ENCODE measurements at regions not wholly inside any gene's neighbourhood (a gene's known extent, or its start where the extent isn't known, plus 50 kb on each side); places are given as distances from the start of the nearest gene placed in this dataset.

DNA sequence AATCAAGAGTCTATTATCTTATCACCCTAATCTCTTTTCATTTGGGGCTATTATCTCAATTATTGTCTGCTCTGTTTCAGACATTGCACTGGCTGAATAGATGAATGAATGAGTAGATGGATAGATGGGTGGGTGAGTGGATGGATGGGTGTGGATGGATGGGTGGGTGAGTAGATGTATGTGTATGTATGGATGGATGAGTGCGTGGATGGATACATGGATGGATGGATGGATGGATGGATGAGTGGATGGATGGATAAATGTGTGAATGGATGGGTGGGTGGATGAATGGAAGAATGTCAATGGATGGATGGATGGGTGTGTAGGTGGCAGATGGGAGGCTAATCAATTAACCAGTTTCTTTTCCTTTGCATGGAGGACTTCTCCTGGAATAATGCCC, 301.7 kb downstream of the NSG2 start:
- H3K4me1 ChIP-seq (ENCODE audit: control insufficient read depth in 1 of 2, insufficient read depth in 2 of 2, low read length in 2 of 2): no peaks in the 10 kb centered on the region
- intact Hi-C loops (cut with micrococcal nuclease): no loop called here
- no TSS peak for BruUV-seq (replicated peaks)
- H4K20me1 ChIP-seq (ENCODE audit: insufficient read depth): no peaks in the 10 kb centered on the region
- DNase-seq (ENCODE audit: low read depth, low spot score) (no peak), ATAC-seq (no peak)
- H3K36me3 ChIP-seq (ENCODE audit: control insufficient read depth in 1 of 2, insufficient read depth in 2 of 2, low read length in 2 of 2): no peaks in the 10 kb centered on the region
- peaks cover 42% of the 10 kb centered on the region for H3K27me3 ChIP-seq (ENCODE audit: insufficient read depth, low read length)
- no peak overlapping the region for H3K4me2 ChIP-seq (ENCODE audit: low read length)
- CTCF ChIA-PET: no interaction called here
- H2AFZ ChIP-seq (ENCODE audit: low read depth, low read length, poor library complexity, severe bottlenecking): no peak overlapping the region
- POLR2A ChIA-PET: no interaction called here
- RAD21 ChIA-PET (ENCODE audit: low non-redundant PET in 1 of 2, low total read pairs in 2 of 2, uncharacterized antibody in 2 of 2, unreplicated experiment in 2 of 2): no interaction called here
- no peaks in the 10 kb centered on the region for H3K79me2 ChIP-seq (ENCODE audit: insufficient read depth, low read length)
- H3K9me3 ChIP-seq (ENCODE audit: control insufficient read depth in 1 of 2, insufficient read depth in 1 of 2, low read depth in 1 of 2, low read length in 2 of 2): no peaks in the 10 kb centered on the region
- no peak overlapping the region for H3K9ac ChIP-seq (ENCODE audit: low read length)
- H3K9me2 ChIP-seq (ENCODE audit: insufficient read depth): no peaks in the 10 kb centered on the region
- no peak overlapping the region for H3K27ac ChIP-seq (ENCODE audit: low read depth, low read length)
- TF ChIP-seq CEBPB (IDR thresholded peaks at IDR 0.05; ENCODE audit: low read depth): no peak
- no peak for TF ChIP-seq FOSL1 (IDR thresholded peaks at IDR 0.05; ENCODE audit: low read depth)
- TF ChIP-seq SP1 (IDR thresholded peaks at IDR 0.05; ENCODE audit: low read depth): no peak
- TF ChIP-seq SRF (IDR thresholded peaks at IDR 0.05; ENCODE audit: low read depth): no peak
- no peak for TF ChIP-seq EGR1 (IDR thresholded peaks at IDR 0.05; ENCODE audit: low read depth)
- TF ChIP-seq, protein P1, sequence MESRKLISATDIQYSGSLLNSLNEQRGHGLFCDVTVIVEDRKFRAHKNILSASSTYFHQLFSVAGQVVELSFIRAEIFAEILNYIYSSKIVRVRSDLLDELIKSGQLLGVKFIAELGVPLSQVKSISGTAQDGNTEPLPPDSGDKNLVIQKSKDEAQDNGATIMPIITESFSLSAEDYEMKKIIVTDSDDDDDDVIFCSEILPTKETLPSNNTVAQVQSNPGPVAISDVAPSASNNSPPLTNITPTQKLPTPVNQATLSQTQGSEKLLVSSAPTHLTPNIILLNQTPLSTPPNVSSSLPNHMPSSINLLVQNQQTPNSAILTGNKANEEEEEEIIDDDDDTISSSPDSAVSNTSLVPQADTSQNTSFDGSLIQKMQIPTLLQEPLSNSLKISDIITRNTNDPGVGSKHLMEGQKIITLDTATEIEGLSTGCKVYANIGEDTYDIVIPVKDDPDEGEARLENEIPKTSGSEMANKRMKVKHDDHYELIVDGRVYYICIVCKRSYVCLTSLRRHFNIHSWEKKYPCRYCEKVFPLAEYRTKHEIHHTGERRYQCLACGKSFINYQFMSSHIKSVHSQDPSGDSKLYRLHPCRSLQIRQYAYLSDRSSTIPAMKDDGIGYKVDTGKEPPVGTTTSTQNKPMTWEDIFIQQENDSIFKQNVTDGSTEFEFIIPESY (IDR thresholded peaks at IDR 0.05; ENCODE audit: extremely low read depth, insufficient replicate concordance, low read length): no peak
- no peak for TF ChIP-seq ZFX (IDR thresholded peaks at IDR 0.05)
- TF ChIP-seq RAD21 (IDR thresholded peaks at IDR 0.05; ENCODE audit: low read depth): no peak
- TF ChIP-seq TCF7L2 (IDR thresholded peaks at IDR 0.05; ENCODE audit: borderline replicate concordance, extremely low read depth, insufficient read depth, insufficient read length): no peak
- TF ChIP-seq, protein P2, sequence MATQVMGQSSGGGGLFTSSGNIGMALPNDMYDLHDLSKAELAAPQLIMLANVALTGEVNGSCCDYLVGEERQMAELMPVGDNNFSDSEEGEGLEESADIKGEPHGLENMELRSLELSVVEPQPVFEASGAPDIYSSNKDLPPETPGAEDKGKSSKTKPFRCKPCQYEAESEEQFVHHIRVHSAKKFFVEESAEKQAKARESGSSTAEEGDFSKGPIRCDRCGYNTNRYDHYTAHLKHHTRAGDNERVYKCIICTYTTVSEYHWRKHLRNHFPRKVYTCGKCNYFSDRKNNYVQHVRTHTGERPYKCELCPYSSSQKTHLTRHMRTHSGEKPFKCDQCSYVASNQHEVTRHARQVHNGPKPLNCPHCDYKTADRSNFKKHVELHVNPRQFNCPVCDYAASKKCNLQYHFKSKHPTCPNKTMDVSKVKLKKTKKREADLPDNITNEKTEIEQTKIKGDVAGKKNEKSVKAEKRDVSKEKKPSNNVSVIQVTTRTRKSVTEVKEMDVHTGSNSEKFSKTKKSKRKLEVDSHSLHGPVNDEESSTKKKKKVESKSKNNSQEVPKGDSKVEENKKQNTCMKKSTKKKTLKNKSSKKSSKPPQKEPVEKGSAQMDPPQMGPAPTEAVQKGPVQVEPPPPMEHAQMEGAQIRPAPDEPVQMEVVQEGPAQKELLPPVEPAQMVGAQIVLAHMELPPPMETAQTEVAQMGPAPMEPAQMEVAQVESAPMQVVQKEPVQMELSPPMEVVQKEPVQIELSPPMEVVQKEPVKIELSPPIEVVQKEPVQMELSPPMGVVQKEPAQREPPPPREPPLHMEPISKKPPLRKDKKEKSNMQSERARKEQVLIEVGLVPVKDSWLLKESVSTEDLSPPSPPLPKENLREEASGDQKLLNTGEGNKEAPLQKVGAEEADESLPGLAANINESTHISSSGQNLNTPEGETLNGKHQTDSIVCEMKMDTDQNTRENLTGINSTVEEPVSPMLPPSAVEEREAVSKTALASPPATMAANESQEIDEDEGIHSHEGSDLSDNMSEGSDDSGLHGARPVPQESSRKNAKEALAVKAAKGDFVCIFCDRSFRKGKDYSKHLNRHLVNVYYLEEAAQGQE (IDR thresholded peaks at IDR 0.05; ENCODE audit: low read depth): no peak
- no peak for TF ChIP-seq POLR2A (IDR thresholded peaks at IDR 0.05; ENCODE audit: borderline replicate concordance, extremely low read depth, insufficient read depth, insufficient read length)
- no peak for TF ChIP-seq EZH2phosphoT487 (IDR thresholded peaks at IDR 0.05; ENCODE audit: borderline replicate concordance)
- TF ChIP-seq SIN3A (IDR thresholded peaks at IDR 0.05; ENCODE audit: low read depth): no peak
- no peak for TF ChIP-seq ELF1 (IDR thresholded peaks at IDR 0.05; ENCODE audit: borderline replicate concordance, low read depth)
- H3K4me3 ChIP-seq (replicated peaks in 1 of 2; ENCODE audit: low read depth in 1 of 2, low read length in 2 of 2): no peak overlapping the region

All from HCT116 (cell line).